AG10803 (cell line): ENCODE measurements at regions not wholly inside any gene's neighbourhood (a gene's known extent, or its start where the extent isn't known, plus 50 kb on each side); places are given as distances from the start of the nearest gene placed in this dataset.
"Not testable (repeated sequence)": the region's sequence is repeated elsewhere in the genome, so short reads cannot be mapped to it uniquely, and the experiment has no call there.

Source experiments
- DNase-seq: peaks from one replicate; pipeline ENCODE4 v3.0.0; 2010; ENCODE audit warnings: low read depth
- H3K4me3 ChIP-seq: 2 replicates; pipeline ENCODE4 v1.5.1; 2011; ENCODE audit warnings: mild to moderate bottlenecking, low read length, control low read depth
- TF ChIP-seq, protein P1 (sequence below): conservative IDR thresholded peaks from 2 replicates; pipeline ENCODE4 v1.5.1; 2011; ENCODE audit warnings: mild to moderate bottlenecking, low read length, control low read depth, inconsistent platforms

DNA sequence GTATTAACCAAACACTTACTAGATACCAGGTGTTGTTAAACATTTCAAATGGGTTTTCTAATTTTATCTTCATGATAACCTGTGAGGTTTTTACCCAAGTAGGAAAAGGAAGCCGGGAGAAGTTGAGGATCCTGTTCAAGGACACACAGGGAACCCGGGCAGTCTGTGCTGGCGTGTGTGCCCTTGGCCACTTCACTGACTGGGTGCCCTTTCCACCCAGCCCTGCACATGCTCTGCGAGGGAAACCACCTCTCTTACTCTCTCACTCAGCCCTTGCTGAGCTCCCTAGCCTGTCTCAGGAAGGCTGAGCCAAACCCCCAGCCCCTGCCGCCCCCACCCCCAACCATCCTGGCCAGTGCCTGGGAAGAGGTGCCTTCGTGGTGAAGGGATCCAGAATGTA is 51.8 kb downstream of the TEX44 start:
- TF ChIP-seq, protein P1, sequence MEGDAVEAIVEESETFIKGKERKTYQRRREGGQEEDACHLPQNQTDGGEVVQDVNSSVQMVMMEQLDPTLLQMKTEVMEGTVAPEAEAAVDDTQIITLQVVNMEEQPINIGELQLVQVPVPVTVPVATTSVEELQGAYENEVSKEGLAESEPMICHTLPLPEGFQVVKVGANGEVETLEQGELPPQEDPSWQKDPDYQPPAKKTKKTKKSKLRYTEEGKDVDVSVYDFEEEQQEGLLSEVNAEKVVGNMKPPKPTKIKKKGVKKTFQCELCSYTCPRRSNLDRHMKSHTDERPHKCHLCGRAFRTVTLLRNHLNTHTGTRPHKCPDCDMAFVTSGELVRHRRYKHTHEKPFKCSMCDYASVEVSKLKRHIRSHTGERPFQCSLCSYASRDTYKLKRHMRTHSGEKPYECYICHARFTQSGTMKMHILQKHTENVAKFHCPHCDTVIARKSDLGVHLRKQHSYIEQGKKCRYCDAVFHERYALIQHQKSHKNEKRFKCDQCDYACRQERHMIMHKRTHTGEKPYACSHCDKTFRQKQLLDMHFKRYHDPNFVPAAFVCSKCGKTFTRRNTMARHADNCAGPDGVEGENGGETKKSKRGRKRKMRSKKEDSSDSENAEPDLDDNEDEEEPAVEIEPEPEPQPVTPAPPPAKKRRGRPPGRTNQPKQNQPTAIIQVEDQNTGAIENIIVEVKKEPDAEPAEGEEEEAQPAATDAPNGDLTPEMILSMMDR = no peak
- DNase-seq = no peak
- no peak overlapping the region for H3K4me3 ChIP-seq

DNA sequence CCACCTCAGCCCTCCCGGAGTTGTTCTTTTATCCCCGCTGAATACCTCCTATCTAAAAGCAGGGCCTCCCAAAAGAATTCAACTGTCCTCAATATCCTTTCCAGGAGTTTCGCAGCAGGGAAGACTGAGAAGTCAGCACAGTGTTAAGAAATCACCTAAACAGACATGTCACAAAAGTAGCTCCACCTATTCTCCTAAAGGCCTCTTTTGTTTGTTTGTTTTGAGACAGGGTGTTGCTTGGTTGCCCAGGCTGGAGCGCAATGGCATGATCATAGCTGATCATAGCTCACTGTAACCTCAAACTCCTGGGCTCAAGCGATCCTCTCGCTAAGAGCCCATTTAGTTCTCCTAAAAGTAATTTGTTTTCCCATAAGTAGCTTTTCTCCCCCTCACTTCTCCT is 53.8 kb downstream of the TEX44 start:
- peak; percentile 60 for DNase-seq
- H3K4me3 ChIP-seq = no peak overlapping the region
- TF ChIP-seq, protein P1 = no peak

DNA sequence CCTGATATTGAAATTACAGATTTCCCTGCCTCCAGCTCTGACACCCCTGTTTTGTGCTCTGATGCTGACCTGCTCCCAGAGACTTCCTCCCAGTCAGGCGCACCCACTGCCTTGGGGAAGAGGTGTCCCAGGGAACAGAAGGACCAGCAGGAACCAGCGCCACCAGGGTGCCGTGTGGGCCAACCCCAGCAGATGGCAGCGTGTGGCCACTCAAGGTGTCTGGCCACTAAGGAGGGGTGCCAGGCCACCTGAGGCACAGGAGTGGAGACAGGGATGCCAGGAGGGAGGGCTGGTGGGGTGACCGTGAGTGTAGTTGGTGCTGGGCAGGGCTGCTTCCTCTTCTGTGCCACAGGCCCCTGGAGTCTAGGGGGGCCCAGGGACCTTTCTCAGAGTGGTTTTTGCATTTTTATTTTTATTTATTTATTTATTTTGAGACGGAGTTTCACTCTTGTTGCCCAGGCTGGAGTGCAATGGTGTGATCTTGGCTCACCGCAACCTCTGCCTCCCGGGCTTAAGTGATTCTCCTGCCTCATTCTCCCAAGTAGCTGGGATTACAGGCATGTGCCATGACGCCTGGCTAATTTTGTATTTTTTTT is 56.0 kb downstream of the TEX44 start:
- H3K4me3 ChIP-seq = no peak overlapping the region
- DNase-seq = peak; percentile 34
- TF ChIP-seq, protein P1 = peak; percentile 61

DNA sequence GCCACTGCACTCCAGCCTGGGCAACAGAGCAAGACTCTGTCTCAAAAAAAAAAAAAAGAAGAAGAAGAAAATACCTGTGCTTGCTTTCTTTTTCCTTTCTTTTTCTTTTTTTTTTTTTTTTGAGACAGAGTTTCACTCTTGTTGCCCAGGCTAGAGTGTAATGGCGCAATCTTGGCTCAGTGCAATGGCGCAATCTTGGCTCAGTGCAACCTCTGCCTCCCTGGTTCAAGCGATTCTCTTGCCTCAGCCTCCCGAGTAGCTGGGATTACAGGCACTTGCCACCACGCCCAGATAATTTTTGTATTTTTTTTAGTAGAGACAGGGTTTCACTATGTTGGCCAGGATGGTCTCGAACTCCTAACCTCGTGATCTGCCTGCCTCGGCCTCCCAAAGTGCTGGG is 56.8 kb upstream of the PTMA start:
- H3K4me3 ChIP-seq, DNase-seq: not testable (repeated sequence)

DNA sequence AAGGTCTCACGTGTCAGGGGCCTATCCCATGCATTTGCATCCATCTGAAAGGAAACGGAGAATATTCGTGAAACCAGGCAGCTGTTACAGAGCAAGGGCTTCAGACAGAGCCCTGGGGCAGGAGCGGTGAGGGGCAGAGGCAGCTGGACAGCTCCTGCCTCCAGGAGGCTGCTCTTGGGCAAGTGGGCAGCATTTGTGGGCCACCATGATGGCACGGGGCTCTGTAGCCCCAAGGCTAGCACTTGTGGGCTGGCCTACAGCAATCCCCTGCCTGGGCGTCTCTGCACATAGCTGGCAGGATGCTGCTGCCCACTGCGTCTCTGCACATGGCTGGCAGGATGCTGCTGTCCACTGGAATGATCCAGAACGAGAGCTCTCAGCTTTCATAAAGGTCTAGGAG is 52.8 kb upstream of the PTMA start:
- no peak for DNase-seq
- TF ChIP-seq, protein P1 = no peak
- H3K4me3 ChIP-seq = no peak overlapping the region

DNA sequence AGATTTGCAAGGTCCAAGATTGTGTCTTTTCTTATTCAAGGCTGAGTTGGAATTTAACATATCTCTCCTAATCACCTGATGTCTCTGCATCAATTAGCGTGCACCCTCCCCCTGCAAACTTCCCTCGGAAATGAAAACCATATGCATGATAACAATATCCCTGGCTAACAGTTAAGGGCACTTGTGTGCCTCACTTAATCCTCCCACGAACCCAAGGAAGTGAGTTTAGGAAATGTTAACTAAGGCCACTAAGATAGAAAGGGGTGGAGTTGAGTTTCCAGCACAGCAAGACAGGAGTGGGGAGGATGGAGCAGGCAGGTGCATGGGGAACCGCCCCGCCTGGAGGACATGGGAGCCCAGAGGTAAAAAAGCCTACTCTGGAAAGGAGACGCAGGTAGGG is 52.4 kb upstream of the PTMA start:
- DNase-seq = no peak

More for the DNA sequence above, 52.4 kb upstream of the PTMA start:
- H3K4me3 ChIP-seq = no peak overlapping the region
- TF ChIP-seq, protein P1 = no peak
